ENCODE measurements at regions not wholly inside any gene's neighbourhood (a gene's known extent, or its start where the extent isn't known, plus 50 kb on each side); places are given as distances from the start of the nearest gene placed in this dataset.

DNA sequence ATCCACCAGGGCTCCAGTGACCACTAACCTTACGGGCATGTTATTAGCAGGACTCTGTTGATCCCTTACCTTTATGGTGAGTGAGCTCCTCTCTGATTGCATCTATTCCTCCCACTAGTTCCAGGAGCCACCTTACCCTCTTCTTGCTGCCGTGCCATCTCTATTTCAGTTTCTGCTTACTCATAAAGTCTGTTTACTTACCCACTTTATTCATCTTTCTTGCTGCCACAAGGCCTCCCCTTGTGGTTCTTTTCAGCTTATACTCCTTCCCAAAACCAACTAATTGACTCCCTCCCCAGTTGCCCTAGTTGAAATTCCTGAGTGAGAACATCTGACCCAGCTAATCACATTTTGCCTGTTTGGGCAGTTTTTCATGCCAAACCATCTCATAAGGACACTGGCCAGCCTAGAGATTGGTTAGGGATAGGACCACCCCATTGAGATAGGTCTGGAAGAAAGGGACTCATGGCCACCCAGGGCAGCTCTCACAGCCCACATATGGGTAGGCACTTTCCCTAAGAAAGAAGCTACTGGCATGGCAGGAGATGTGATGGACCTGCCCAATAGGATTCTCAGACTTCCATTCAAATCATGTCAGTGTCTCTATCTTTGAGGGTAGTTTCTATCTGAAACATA lies 412.7 kb downstream of the EFNA5 start:
- DNase-seq: no peak

DNA sequence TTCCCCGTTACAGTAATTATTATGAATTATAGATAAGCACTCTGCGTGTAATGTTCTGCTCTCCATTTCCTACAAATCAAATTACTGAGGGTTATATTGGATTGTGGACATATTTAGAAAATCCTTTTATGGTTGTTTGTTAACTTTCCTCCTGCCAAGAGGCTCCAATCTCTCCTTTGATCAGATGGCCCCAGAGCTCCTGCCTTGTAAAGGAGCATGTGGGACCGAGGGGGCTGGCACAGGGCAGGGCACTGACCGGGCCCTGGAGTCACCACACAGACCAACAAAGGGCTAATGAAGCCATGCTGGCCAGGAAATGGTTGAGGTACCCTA lies 415.9 kb downstream of the EFNA5 start:
- no peak for DNase-seq

DNA sequence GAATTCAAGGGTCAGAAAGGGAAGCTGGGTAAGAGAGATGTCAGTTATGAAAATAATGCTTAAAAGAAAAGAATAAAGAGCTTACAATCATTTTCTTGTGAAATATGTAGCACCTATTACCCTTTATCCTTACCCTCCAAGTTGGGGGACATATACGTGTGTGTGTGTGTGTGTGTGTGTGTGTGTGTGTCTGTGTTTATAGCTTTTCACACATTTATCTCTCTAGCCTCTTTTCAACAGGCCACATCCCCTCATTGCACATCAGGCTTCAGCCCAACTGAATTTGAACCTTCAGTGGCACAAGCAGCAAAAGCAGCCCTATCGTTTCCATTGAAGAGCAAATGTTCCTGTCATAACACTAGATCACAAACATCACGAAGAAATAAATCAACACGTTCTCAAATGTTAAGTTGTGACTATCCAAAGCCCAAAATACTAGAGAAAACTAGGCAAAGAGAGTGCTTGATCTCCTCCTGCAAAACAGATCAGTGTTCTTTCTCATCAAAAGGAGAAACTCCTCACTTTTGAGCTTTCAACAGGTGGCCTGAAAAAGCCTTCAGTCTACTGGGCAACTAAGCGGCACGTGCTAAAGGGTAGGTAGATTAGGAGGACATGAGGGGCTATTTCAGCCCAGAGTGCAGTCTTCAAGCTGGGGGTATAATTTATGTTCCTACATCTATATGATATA lies 416.4 kb downstream of the EFNA5 start:
- no peak for DNase-seq

- DNase-seq: no peak
Observed at GRCh38 chr5:107253246-107253645, 417.5 kb downstream of the EFNA5 start.

GRCh38 chr5:107251151-107251550 lies 419.6 kb downstream of the EFNA5 start:
- DNase-seq: no peak

DNA sequence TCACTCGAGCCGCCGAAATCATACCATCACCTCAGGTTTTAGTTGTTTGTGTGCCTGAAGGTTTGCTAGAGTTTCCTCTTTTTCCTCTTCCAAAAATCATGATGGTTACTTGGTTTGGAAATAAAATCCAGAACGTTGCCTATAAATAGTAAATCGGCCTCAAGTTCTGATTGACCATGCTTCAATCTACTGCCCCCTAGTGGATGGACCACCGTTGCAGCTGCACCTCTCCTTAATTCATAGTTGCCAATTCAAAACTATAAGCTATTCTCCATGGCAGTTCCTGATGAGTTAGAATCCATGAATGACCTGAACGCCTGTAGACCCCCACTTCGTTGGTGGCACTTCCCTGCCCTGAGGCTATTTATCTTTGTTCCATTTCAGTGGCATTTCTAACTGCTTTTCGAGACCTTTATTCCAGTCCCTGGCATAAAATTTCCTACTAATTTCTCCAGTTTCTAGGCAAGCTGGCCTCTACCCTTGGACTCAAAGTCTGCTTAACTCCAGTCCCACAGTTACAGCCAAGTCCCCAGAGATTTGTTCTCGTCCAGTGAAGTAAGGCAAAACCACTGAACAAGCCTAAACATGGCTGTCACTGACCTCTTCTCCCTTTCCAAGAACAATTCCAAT lies 422.6 kb downstream of the EFNA5 start:
- peak; percentile 14 for DNase-seq

DNA sequence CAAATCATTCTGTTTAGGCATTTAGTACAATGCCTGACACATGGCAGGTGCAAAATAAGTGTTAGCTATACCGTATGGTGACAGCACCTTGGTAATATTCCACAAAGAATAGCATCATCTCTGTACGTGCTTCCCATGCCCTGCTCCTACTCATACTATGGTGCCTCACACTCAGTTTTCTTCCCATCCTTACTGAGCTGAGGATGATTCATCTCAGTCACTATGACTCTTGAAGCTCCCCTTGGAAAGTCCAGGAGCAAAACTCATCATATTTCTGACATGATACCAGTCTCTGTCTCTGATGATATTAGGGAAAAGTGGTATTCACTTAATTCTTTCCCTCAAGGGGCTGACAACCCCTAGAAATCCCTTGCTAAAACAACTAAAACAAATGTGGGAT lies 423.3 kb downstream of the EFNA5 start:
- no peak for DNase-seq

- no peak for DNase-seq
Observed at GRCh38 chr5:107243220-107243579, 427.5 kb downstream of the EFNA5 start.

GRCh38 chr5:107242411-107243219 lies 428.1 kb downstream of the EFNA5 start:
- DNase-seq: no peak

DNA sequence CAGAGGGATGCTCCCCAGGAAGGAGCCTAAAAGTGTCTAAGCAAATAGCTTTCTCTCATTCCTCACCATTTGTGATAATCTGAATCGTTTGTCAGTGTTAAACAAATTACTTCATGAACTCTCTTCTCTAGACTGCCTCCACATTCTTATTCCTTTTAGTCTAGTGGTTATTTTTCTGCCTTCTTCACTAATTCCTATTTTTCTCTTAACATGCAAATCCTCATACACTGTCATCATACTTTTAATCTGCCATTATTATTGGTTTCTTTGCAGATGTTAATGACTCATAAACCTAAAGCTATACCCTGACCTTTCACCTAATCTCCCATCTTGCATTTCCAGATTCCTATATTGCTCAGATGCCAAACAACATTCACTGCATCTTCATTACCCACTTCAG lies 428.9 kb downstream of the EFNA5 start:
- DNase-seq: no peak

GRCh38 chr5:107235167-107235566 lies 435.6 kb downstream of the EFNA5 start:
- DNase-seq: peak; percentile 54

DNA sequence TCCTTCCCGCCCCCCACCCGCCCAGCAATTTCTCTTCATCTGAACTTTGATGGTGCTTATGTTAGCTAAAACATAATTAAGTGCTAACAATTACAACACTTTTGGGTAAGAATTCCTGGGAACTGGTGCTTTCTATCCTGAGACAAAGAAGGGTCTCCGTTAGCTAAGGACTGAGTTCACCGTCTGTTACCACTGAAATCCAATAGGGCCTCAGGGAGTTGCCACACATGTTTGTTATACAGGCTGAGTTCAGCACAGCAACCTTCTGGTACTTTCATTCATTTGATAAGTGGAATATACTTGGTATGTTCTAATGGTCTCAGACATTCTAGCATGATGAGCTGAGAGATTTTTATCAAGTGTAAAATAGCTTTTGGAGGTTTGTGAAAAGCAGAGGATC lies 437.9 kb downstream of the EFNA5 start:
- no peak for DNase-seq

- no peak for DNase-seq
Observed at GRCh38 chr5:107232293-107232692, 438.4 kb downstream of the EFNA5 start.

DNA sequence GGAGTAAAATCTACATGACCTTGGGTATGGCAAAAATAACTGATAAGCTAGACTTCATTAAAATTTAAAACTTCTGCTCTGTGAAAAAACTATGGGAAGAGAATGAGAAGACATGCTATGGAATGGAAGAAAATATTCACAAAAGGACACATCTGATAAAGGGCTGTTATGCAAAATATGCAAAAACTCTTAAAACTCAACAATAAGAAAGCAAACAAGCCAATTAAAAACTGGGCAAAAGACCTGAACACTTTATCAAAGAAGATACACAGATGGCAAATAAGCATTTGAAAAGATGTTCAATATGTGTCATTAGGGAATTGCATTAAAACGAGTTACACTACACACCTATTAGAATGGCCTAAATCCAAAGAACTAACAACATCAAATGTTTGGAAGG lies 439.5 kb downstream of the EFNA5 start:
- no peak for DNase-seq

DNA sequence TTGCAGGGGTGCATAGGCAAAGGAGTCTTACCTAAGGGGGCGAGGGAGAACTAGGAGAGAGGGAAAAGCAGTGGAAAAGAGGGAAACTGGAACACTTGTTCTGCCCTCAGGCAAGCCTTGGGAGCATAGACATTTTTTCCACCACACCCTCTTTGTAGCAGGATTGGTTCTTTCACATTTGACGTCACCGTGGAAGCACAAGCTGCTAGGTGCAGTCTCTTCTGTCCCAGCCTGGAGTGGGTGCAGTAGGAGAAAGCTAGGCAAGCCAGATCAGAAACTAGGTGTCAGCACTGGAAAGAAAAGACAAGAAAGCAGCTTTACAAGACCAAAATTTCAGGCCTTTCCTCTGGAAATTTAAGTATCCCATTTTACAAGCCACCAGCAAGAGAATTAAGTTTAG lies 440.4 kb downstream of the EFNA5 start:
- no peak for DNase-seq

DNA sequence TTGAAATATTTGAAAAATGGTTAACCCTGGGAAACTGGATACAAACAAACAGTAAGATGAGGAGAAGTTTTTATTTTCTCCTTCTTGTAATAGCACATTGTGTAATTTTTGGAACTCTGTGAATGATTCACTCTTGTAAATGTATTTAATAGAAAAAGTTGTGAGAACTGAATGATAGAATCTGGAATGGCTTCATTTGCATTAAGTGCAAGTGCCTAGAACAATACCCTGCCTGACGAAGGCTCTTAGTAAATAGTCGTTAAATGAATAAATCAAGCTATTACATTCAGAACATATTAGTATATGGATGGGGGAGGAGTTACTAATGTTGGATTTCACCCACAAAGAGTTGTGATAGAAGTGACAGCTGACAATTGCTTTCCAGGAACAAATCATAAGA lies 442.5 kb downstream of the EFNA5 start:
- DNase-seq: no peak

DNA sequence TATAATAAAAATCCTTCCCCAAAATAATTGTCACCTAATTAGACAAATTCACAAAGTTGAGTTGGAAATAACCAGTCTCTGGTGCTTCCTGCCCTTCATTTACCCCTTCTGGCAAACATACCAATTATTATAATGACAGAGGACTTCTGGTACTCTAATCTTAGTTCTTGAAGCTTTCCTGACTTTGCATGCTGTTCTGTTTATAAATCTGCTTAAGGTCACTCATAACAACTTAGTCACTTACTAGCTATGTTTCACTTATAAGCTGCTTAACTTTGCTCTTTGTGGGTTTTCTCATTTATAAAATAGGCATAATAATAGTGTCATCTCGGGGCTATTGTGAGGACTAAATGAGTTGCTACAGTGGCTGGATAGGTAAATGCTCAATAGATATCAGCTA lies 446.5 kb downstream of the EFNA5 start:
- no peak for DNase-seq

- no peak for DNase-seq
Observed at GRCh38 chr5:107223066-107223465, 447.7 kb downstream of the EFNA5 start.

DNA sequence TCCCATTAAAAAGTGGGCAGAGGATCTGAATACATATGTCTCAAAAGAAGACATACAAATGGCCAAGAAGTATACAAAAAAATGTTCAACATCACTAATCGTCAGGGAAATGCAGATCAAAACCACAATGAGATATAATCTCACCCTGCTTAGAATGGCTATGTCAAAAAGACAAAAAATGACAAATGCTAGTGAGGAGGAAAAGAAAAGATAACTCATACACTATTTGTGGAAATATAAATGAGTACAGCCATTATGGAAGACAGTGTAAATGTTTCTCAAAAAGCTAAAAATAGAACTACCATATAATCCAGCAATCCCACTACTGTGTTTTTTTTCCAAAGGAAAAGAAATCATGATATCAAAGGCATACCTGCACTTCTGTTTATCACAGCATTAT lies 450.7 kb downstream of the EFNA5 start:
- DNase-seq: no peak

DNA sequence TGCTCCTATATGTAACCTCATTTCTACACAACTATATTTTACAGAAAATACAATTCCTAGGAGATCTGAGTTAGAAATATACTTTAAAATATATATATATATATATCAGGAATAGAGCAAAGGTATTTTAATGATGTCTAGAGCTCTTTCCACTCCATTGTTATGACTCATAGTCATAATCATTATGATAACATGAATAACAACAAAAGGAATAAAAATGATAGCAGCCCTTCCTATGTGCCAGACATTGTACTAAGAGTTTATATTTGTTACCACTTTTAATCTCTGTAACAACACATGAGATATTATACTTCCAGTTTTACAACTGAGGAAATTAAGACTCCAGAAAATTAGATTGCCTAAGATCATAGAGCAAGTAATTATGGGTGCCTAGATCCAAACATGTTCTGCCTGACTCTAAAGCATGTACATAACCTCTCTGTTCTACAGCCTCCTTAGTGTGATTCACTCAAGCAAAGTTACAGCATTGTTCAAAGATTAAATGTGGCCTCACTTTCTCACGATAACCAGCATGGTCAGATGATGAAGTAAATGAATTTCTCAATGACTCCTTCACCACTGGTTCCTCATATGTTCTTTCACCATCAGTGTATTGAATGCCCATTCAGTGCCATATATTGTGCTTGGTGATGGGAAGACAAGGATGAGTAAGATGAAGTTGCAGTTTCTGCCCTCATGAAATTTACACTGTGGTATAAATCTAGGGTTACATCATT lies 452.1 kb downstream of the EFNA5 start:
- peak; percentile 88 for DNase-seq

GRCh38 chr5:107217721-107218130 lies 453.0 kb downstream of the EFNA5 start:
- DNase-seq: no peak

GRCh38 chr5:107216587-107216986 lies 454.1 kb downstream of the EFNA5 start:
- no peak for DNase-seq

- DNase-seq: no peak
Observed at GRCh38 chr5:107215611-107216010, 455.1 kb downstream of the EFNA5 start.
